Astrocyte (in vitro differentiated cells and primary cell): ENCODE measurements at regions not wholly inside any gene's neighbourhood (a gene's known extent, or its start where the extent isn't known, plus 50 kb on each side); places are given as distances from the start of the nearest gene placed in this dataset.

Experiments
- CTCF ChIP-seq: IDR thresholded peaks from 2 replicates; pipeline ENCODE4 v1.5.1; 2011; ENCODE audit warnings: low read depth, mild to moderate bottlenecking, inconsistent platforms, low read length, moderate library complexity; ENCODE audit not compliant: insufficient read depth
- EZH2 ChIP-seq: IDR thresholded peaks from 2 replicates; pipeline ENCODE4 v1.6.1; 2012; ENCODE audit warnings: mild to moderate bottlenecking, low read length, inconsistent platforms; ENCODE audit not compliant: insufficient read depth

DNA sequence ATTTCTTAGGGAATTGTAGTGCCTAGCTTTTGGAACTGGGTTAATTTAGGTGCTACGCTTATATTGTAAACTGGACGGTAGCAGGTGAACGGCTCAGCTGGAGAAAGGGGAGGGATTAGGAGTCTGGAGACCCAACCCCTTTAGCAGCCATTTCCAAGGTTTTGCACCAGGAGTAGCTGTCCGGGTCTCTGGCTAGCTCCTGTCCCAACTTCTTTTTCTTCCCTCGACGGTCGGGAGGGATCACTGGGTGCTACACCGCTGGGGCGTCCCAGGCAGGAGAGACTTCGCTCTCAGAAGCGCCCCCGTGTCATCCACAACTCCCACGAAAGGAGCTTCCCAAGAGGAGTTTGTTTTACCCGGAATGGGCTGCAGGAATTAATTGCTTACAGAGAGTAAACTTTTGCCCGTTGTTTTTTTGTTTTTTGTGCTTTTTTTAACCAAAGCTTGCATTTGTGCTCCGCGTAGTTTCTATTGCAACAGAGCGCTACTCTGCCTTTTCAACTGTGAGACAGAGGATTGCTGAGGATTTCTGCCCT, 1640.9 kb upstream of the C9orf72 start:
- TF ChIP-seq CTCF (no peak), EZH2 (no peak)
